H9 (cell line): ENCODE measurements at regions not wholly inside any gene's neighbourhood (a gene's known extent, or its start where the extent isn't known, plus 50 kb on each side); places are given as distances from the start of the nearest gene placed in this dataset.

Experiments
- DNase-seq: peaks from one replicate; pipeline ENCODE4 v3.0.0-alpha.2; 2017
- H2AFZ ChIP-seq: one replicate; pipeline ENCODE4 v1.6.1; 2013; ENCODE audit warnings: mild to moderate bottlenecking, low read length, control low read depth, moderate library complexity
- H2AK5ac ChIP-seq: 2 replicates; pipeline ENCODE4 v1.6.1; 2013; ENCODE audit warnings: low read length, control low read depth, mixed read lengths; ENCODE audit not compliant: insufficient read length
- H2BK120ac ChIP-seq: one replicate; pipeline ENCODE4 v1.6.1; 2013; ENCODE audit warnings: low read depth, mild to moderate bottlenecking, low read length, control low read depth, inconsistent platforms; ENCODE audit not compliant: poor library complexity, severe bottlenecking
- H2BK12ac ChIP-seq: 2 replicates; pipeline ENCODE4 v1.6.1; 2013; ENCODE audit warnings: low read length, control low read depth, mixed read lengths, low read depth; ENCODE audit not compliant: insufficient read length
- H2BK15ac ChIP-seq: 2 replicates; pipeline ENCODE4 v1.6.1; 2013; ENCODE audit warnings: low read depth, low read length, control low read depth
- H2BK20ac ChIP-seq: one replicate; pipeline ENCODE4 v1.6.1; 2013; ENCODE audit warnings: low read depth, mild to moderate bottlenecking, low read length, control low read depth, inconsistent platforms; ENCODE audit not compliant: poor library complexity, severe bottlenecking
- H2BK5ac ChIP-seq: 2 replicates; pipeline ENCODE4 v1.6.1; 2013; ENCODE audit warnings: low read length, control low read depth, mixed read lengths; ENCODE audit not compliant: insufficient read length
- H3K14ac ChIP-seq: 2 replicates; pipeline ENCODE4 v1.6.1; 2013; ENCODE audit warnings: low read length, control low read depth; ENCODE audit not compliant: insufficient read depth
- H3K18ac ChIP-seq: 2 replicates; pipeline ENCODE4 v1.6.1; 2013; ENCODE audit warnings: low read depth, mild to moderate bottlenecking, mixed read lengths, low read length, control low read depth; ENCODE audit not compliant: insufficient read length
- H3K23ac ChIP-seq: 2 replicates; pipeline ENCODE4 v1.6.1; 2013; ENCODE audit warnings: low read length, control low read depth, mixed read lengths, low read depth; ENCODE audit not compliant: insufficient read length
- H3K23me2 ChIP-seq: 2 replicates; pipeline ENCODE4 v1.6.1; 2013; ENCODE audit warnings: low read depth, mild to moderate bottlenecking, mixed read lengths, low read length, control low read depth; ENCODE audit not compliant: insufficient read length, poor library complexity, severe bottlenecking
- H3K27ac ChIP-seq: 2 replicates; pipeline ENCODE4 v1.5.1; 2013; ENCODE audit warnings: low read length, control low read depth, mixed read lengths, low read depth; ENCODE audit not compliant: insufficient read length
- H3K27me3 ChIP-seq: 2 replicates; pipeline ENCODE4 v1.6.1; 2013; ENCODE audit warnings: low read length, control low read depth, inconsistent platforms; ENCODE audit not compliant: insufficient read depth
- H3K4ac ChIP-seq: 2 replicates; pipeline ENCODE4 v1.6.1; 2013; ENCODE audit warnings: low read depth, mild to moderate bottlenecking, control low read depth, inconsistent platforms, low read length, moderate library complexity
- H3K4me1 ChIP-seq: 2 replicates; pipeline ENCODE4 v1.6.1; 2013; ENCODE audit warnings: low read length, control low read depth, inconsistent platforms; ENCODE audit not compliant: insufficient read depth
- H3K4me2 ChIP-seq: 2 replicates; pipeline ENCODE4 v1.6.1; 2013; ENCODE audit warnings: low read length, control low read depth, mixed read lengths; ENCODE audit not compliant: insufficient read length, insufficient read depth
- H3K56ac ChIP-seq: 2 replicates; pipeline ENCODE4 v1.6.1; 2013; ENCODE audit warnings: low read depth, mild to moderate bottlenecking, mixed read lengths, low read length, control low read depth; ENCODE audit not compliant: insufficient read length
- H3K79me1 ChIP-seq: 2 replicates; pipeline ENCODE4 v1.6.1; 2013; ENCODE audit warnings: low read depth, mild to moderate bottlenecking, moderate library complexity, low read length, control low read depth, inconsistent platforms; ENCODE audit not compliant: insufficient read depth, poor library complexity, severe bottlenecking
- H3K79me2 ChIP-seq: 2 replicates; pipeline ENCODE4 v1.6.1; 2013; ENCODE audit warnings: low read length, control low read depth, inconsistent platforms; ENCODE audit not compliant: insufficient read depth
- H3K9ac ChIP-seq: 2 replicates; pipeline ENCODE4 v1.6.1; 2013; ENCODE audit warnings: low read length, control low read depth, mixed read lengths; ENCODE audit not compliant: insufficient read length; ENCODE audit errors: extremely low read depth
- H3K9me3 ChIP-seq: one replicate; pipeline ENCODE4 v1.6.1; 2013; ENCODE audit warnings: low read depth, low read length, inconsistent platforms; ENCODE audit not compliant: control insufficient read depth
- H3T11ph ChIP-seq: one replicate; pipeline ENCODE4 v1.6.1; 2013; ENCODE audit warnings: mild to moderate bottlenecking, low read length, control low read depth, inconsistent platforms
- H4K20me1 ChIP-seq: one replicate; pipeline ENCODE4 v1.6.1; 2013; ENCODE audit not compliant: control insufficient read depth, insufficient read length, insufficient read depth
- H4K5ac ChIP-seq: 2 replicates; pipeline ENCODE4 v1.6.1; 2013; ENCODE audit warnings: low read depth, mild to moderate bottlenecking, mixed read lengths, low read length, control low read depth; ENCODE audit not compliant: insufficient read length
- H4K8ac ChIP-seq: replicated peaks from 2 replicates; pipeline ENCODE4 v1.6.1; 2013; ENCODE audit warnings: low read length, control low read depth, mixed read lengths, low read depth; ENCODE audit not compliant: insufficient read length
- H4K91ac ChIP-seq: 2 replicates; pipeline ENCODE4 v1.6.1; 2013; ENCODE audit warnings: low read depth, mild to moderate bottlenecking, moderate library complexity, mixed read lengths, low read length, control low read depth; ENCODE audit not compliant: insufficient read length
- H3K27ac Mint-ChIP-seq, 3 experiments: 2 replicates in 2 of 3; 3 replicates in 1 of 3; pipeline ENCODE4 v1.8.0; 2020 to 2021; ENCODE audit warnings: mixed read lengths in 3 of 3, mild to moderate bottlenecking in 1 of 3, moderate library complexity in 1 of 3
- H3K27me3 Mint-ChIP-seq: 2 replicates; pipeline ENCODE4 v1.8.0; 2021; ENCODE audit warnings: low read depth, mild to moderate bottlenecking, moderate library complexity, mixed read lengths
- H3K36me3 Mint-ChIP-seq, 3 experiments: 2 replicates in 2 of 3; 3 replicates in 1 of 3; pipeline ENCODE4 v1.8.0; 2020 to 2021; ENCODE audit warnings: low read depth in 3 of 3, mixed read lengths in 3 of 3; ENCODE audit not compliant: insufficient read depth in 1 of 3
- H3K4me1 Mint-ChIP-seq, 2 experiments: 2 replicates each; pipeline ENCODE4 v1.8.0; 2020; ENCODE audit warnings: mixed read lengths in 2 of 2
- H3K4me3 Mint-ChIP-seq, 2 experiments: 2 replicates in 1 of 2; 3 replicates in 1 of 2; pipeline ENCODE4 v1.8.0; 2020 to 2021; ENCODE audit warnings: mild to moderate bottlenecking in 2 of 2, mixed read lengths in 2 of 2, moderate library complexity in 1 of 2
- H3K9me3 Mint-ChIP-seq, 2 experiments: 2 replicates in 1 of 2; 3 replicates in 1 of 2; pipeline ENCODE4 v1.8.0; 2020; ENCODE audit warnings: mild to moderate bottlenecking in 2 of 2, mixed read lengths in 2 of 2, moderate library complexity in 1 of 2
- CTCF ChIP-seq: fragments of 200-600 bp; sonication (generic); conservative IDR thresholded peaks from 3 replicates; pipeline ENCODE4 v1.8.0; 2021; ENCODE audit warnings: antibody characterized with exemption, mild to moderate bottlenecking
- WGBS: extraction: QIAGEN DNeasy Blood & Tissue Kit; methylation state at CpG from one replicate; pipeline ENCODE4 v1.1.7; 2013; ENCODE audit warnings: missing lambda C conversion rate, low lambda C conversion rate, mixed read lengths; ENCODE audit not compliant: insufficient read length; ENCODE audit errors: extremely low coverage; 5-methylcytosine and 5-hydroxymethylcytosine counted together

- Histone ChIP-seq H3K4ac (no peak overlapping the region), H3K79me1 (no peaks in the 10 kb centered on the region), H3K23me2 (no peaks in the 10 kb centered on the region), H2BK12ac (no peak overlapping the region), H4K91ac (no peak overlapping the region), H4K5ac (no peak overlapping the region), H3K27ac (no peak overlapping the region), H2BK20ac (no peak overlapping the region), H2BK120ac (no peak overlapping the region), H3K9ac (no peak overlapping the region), H4K8ac (no peak overlapping the region), H2AK5ac (no peak overlapping the region), H3K4me1 (no peaks in the 10 kb centered on the region), H2AFZ (no peak overlapping the region), H4K20me1 (no peaks in the 10 kb centered on the region), H2BK5ac (no peak overlapping the region), H3K14ac (no peak overlapping the region), H3K9me3 (no peaks in the 10 kb centered on the region), H3K56ac (no peak overlapping the region), H3K4me2 (no peak overlapping the region), H3K79me2 (no peaks in the 10 kb centered on the region), H2BK15ac (no peak overlapping the region), H3K18ac (no peak overlapping the region), H3K23ac (no peak overlapping the region), H3K27me3 (no peaks in the 10 kb centered on the region), H3T11ph (no peak overlapping the region)
- no peak overlapping the region for H3K27ac Mint-ChIP-seq
- no peaks in the 10 kb centered on the region for H3K4me1 Mint-ChIP-seq
- no peaks in the 10 kb centered on the region; a peak in 2 of 5 replicates for H3K9me3 Mint-ChIP-seq
- no peaks in the 10 kb centered on the region for H3K36me3 Mint-ChIP-seq
- no peak overlapping the region for H3K4me3 Mint-ChIP-seq
- DNase-seq = peak; percentile 28
- peaks cover 5% of the 10 kb centered on the region for H3K27me3 Mint-ChIP-seq
- TF ChIP-seq CTCF = peak; percentile 37; the same call in 2 of the 3 replicates
- WGBS = no CpG with 5 or more reads among the region's 4 CpGs
Measured at GRCh38 chr10:23523251-23523650, 84.4 kb downstream of the OTUD1 start.
